Loucy (cell line): ENCODE measurements at regions not wholly inside any gene's neighbourhood (a gene's known extent, or its start where the extent isn't known, plus 50 kb on each side); places are given as distances from the start of the nearest gene placed in this dataset.

Experiments
- H2AFZ ChIP-seq: fragments of 200-600 bp; sonication (generic); 2 replicates; pipeline ENCODE4 v1.6.0; 2016; ENCODE audit warnings: antibody characterized with exemption, mild to moderate bottlenecking, low read length, moderate library complexity
- H3F3A ChIP-seq: fragments of 200-600 bp; 2 replicates; pipeline ENCODE4 v1.6.0; 2016; ENCODE audit warnings: antibody characterized with exemption, low read depth, mild to moderate bottlenecking
- H3K27me3 ChIP-seq: fragments of 200-600 bp; sonication (generic); 2 replicates; pipeline ENCODE4 v1.6.1; 2014; ENCODE audit warnings: low read length, mild to moderate bottlenecking; ENCODE audit not compliant: insufficient read depth, poor library complexity, severe bottlenecking
- H3K36me3 ChIP-seq: fragments of 200-600 bp; sonication (generic); 2 replicates; pipeline ENCODE4 v1.6.1; 2016; ENCODE audit warnings: low read length; ENCODE audit not compliant: insufficient read depth
- H3K4me1 ChIP-seq: fragments of 200-600 bp; sonication (generic); 2 replicates; pipeline ENCODE4 v1.5.1; 2014; ENCODE audit warnings: low read length, mild to moderate bottlenecking; ENCODE audit not compliant: insufficient read depth, poor library complexity, severe bottlenecking
- H3K4me2 ChIP-seq: fragments of 200-600 bp; sonication (generic); 2 replicates; pipeline ENCODE4 v1.6.0; 2014; ENCODE audit warnings: antibody characterized with exemption, low read length, low read depth, mild to moderate bottlenecking; ENCODE audit not compliant: poor library complexity, severe bottlenecking
- H3K4me3 ChIP-seq: fragments of 200-600 bp; sonication (generic); 2 replicates; pipeline ENCODE4 v1.5.1; 2014; ENCODE audit warnings: low read length, mild to moderate bottlenecking, mixed read lengths; ENCODE audit not compliant: poor library complexity, severe bottlenecking
- H3K79me2 ChIP-seq: fragments of 200-600 bp; sonication (generic); 2 replicates; pipeline ENCODE4 v1.6.1; 2014; ENCODE audit warnings: low read length; ENCODE audit not compliant: insufficient read depth
- H3K9ac ChIP-seq: fragments of 200-600 bp; sonication (generic); 2 replicates; pipeline ENCODE4 v1.6.0; 2014; ENCODE audit warnings: mild to moderate bottlenecking, low read depth, low read length, moderate library complexity; ENCODE audit not compliant: poor library complexity, severe bottlenecking
- H3K9me2 ChIP-seq: fragments of 200-600 bp; sonication (generic); replicated peaks from 2 replicates; pipeline ENCODE4 v1.6.1; 2016; ENCODE audit warnings: low read depth, low read length, mixed read lengths
- H3K9me3 ChIP-seq: fragments of 200-600 bp; sonication (generic); 2 replicates; pipeline ENCODE4 v1.6.1; 2014; ENCODE audit warnings: mild to moderate bottlenecking, antibody characterized with exemption, low read length, low read depth; ENCODE audit not compliant: insufficient read depth
- H4K20me1 ChIP-seq: fragments of 200-600 bp; sonication (generic); 2 replicates; pipeline ENCODE4 v1.6.0; 2014; ENCODE audit warnings: antibody characterized with exemption, low read length, mild to moderate bottlenecking; ENCODE audit not compliant: insufficient read depth, poor library complexity, severe bottlenecking
- CTCF ChIP-seq: fragments of 200-600 bp; sonication (generic); conservative IDR thresholded peaks from 2 replicates; pipeline ENCODE4 v1.5.1; 2014; ENCODE audit warnings: mild to moderate bottlenecking, antibody characterized with exemption, low read length
- EZH2phosphoT487 ChIP-seq: fragments of 200-600 bp; IDR thresholded peaks from 2 replicates; pipeline ENCODE4 v1.6.1; 2018; ENCODE audit warnings: antibody characterized with exemption, mild to moderate bottlenecking, moderate library complexity, borderline replicate concordance

GRCh38 chr6:4352322-4352669, 216.9 kb upstream of the ECI2 start:
- no peak overlapping the region for H3K9ac ChIP-seq
- H3K9me3 ChIP-seq: no peaks in the 10 kb centered on the region
- H4K20me1 ChIP-seq: no peaks in the 10 kb centered on the region
- H3K79me2 ChIP-seq: no peaks in the 10 kb centered on the region
- no peaks in the 10 kb centered on the region for H3K4me1 ChIP-seq
- no peak overlapping the region for H2AFZ ChIP-seq
- H3F3A ChIP-seq: no peaks in the 10 kb centered on the region
- no peak overlapping the region for H3K4me3 ChIP-seq
- H3K9me2 ChIP-seq: no peaks in the 10 kb centered on the region
- TF ChIP-seq CTCF (no peak), EZH2phosphoT487 (no peak)
- no peak overlapping the region for H3K4me2 ChIP-seq
- H3K36me3 ChIP-seq: no peaks in the 10 kb centered on the region
- no peaks in the 10 kb centered on the region for H3K27me3 ChIP-seq

- Histone ChIP-seq H3K27me3 (no peaks in the 10 kb centered on the region), H3K9ac (no peak overlapping the region), H3F3A (no peaks in the 10 kb centered on the region), H3K79me2 (no peaks in the 10 kb centered on the region), H3K4me3 (no peak overlapping the region), H3K36me3 (no peaks in the 10 kb centered on the region), H3K4me1 (no peaks in the 10 kb centered on the region), H3K4me2 (no peak overlapping the region), H2AFZ (no peak overlapping the region), H3K9me3 (no peaks in the 10 kb centered on the region), H3K9me2 (no peaks in the 10 kb centered on the region), H4K20me1 (no peaks in the 10 kb centered on the region)
- TF ChIP-seq EZH2phosphoT487 (no peak), CTCF (no peak)
Observed at GRCh38 chr6:4351520-4352321, 216.3 kb upstream of the ECI2 start.

DNA sequence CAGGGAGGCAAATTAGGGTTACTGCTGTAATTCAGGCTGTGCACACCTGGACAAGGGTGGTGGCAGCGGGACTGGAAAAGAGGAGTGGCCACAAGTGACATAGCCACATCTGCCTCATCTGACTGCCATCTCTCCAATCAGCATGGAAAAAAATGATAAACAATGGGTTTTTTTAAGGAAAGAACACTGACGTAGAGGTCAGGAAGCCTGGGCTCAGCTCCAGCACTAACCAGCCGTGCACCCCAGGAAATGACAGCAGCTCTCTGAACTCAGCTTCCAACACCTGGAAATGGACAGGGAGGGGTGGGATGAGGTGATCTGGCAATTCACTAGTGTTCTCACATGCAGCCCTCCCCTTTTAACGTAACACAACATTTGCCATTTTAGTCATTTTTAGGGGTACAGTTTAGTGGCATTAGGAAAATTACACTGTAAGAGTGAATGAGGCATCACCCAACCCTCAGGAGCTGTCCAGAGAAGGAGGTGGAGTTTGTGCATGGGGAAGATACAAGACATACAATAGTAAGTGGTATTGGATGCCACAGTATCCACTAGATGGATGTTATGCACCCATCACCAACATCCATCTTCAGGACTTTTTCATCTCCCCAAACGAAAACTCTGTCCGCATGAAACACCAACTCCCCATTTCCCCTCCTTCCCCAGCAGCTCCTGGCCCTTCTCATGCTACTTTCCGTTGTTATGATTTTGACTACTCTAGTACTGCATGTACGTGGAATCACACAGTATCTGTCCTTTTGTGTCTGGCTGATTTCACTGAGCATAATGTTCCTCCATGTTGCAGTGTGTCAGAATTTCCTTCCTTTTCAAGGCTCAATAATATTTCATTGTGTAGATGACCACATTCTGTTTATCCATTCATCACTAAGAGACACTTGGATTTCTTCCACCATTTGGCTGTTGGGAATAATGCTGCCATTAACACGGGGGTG, 215.5 kb upstream of the ECI2 start:
- Histone ChIP-seq H3F3A (no peaks in the 10 kb centered on the region), H3K36me3 (no peaks in the 10 kb centered on the region), H3K9me3 (no peaks in the 10 kb centered on the region), H3K9me2 (no peaks in the 10 kb centered on the region), H3K4me1 (no peaks in the 10 kb centered on the region), H3K27me3 (no peaks in the 10 kb centered on the region), H3K79me2 (no peaks in the 10 kb centered on the region), H3K4me3 (no peak overlapping the region), H3K4me2 (no peak overlapping the region), H4K20me1 (no peaks in the 10 kb centered on the region), H3K9ac (no peak overlapping the region), H2AFZ (no peak overlapping the region)
- no peak for TF ChIP-seq EZH2phosphoT487
- TF ChIP-seq CTCF: no peak
